HG02571 (cell line): ENCODE measurements at regions not wholly inside any gene's neighbourhood (a gene's known extent, or its start where the extent isn't known, plus 50 kb on each side); places are given as distances from the start of the nearest gene placed in this dataset.

Experiments
- ATAC-seq: cut with Tn5 transposase; IDR thresholded peaks from one replicate; pipeline ENCODE4 v1.9.1; 2021; ENCODE audit warnings: mild to moderate bottlenecking, moderate library complexity; ENCODE audit not compliant: unreplicated experiment

- no peak for ATAC-seq
Measured at GRCh38 chr1:187079330-187079729, 250.6 kb downstream of the PLA2G4A start.

DNA sequence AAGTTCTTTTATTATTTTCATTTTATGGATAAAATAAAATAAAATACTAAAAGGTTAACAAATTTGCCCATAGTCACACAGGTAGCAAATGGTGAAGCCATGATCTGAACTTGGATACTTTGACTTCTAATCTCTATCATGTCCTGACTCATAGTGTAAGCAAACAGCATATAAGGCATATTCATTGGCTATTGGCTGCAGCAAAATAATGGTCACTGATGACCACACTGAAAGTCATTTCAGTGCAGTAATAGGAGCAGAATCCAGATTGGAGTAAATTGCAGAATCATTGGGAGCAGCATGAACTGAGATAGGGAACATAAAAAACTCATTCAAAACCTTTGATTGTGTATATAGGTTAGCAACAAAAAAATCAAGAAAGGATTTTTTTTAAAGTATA lies 262.9 kb downstream of the PLA2G4A start:
- no peak for ATAC-seq

GRCh38 chr1:187092104-187092503 lies 263.4 kb downstream of the PLA2G4A start:
- ATAC-seq: no peak

GRCh38 chr1:187096689-187097088 lies 267.9 kb downstream of the PLA2G4A start:
- ATAC-seq: no peak

- ATAC-seq: no peak
Measured at GRCh38 chr1:187110351-187110750, 281.6 kb downstream of the PLA2G4A start.

DNA sequence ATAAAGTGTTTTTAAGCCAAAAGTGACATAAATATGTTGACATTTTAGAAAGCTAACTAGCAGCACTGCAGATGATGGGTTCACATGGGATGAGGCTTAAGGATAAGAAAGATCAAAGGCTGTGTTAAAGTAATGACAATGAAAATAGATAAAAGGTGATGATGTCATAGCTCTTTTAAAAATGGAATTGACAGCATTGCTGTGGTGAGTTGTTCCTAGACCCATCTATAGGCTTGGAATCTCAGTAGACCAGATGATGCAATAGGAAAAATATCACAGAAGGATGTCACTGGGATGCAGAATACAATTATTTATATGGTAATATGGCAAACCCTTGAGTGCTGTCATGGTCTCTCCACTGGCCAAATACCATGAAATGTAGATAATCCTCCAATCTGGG lies 286.0 kb downstream of the PLA2G4A start:
- no peak for ATAC-seq

DNA sequence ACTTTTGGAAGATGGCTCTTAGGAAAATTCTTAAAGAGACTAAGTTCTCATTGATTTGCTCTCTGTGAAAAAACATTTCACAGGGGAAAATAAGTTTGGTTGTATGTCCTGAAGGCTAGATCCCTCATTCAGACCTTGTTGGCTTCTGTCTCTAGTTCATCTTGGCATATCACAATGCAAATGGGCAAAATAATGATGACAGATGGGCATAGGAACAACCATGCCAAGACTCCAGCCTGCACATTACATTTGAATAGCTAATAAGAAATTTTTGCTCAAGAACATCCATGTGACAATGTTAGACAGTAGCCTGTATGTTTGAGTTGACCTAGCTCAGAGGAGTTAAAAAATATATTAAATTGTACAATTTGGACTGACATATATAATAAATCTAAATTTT lies 292.9 kb downstream of the PLA2G4A start:
- no peak for ATAC-seq

- no peak for ATAC-seq
Measured at GRCh38 chr1:187122566-187122965, 293.8 kb downstream of the PLA2G4A start.

DNA sequence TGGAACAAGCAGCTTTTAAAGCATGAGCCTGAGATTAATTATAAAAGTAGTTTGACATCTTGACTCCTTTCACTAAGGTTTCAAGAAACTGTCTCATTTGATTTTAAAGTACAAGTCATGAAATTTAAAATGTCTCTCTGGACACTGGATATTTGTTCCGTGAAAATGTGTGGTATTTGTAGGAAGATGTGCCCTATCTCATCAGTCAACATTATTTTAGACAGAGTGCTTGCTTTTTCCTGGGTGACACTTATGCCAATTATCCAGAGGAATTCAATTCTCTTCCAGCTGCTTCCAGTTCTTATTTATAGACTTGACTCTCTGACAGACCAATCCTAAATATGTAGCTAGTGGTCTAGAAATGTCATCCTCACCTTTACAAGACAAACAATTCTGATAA lies 300.4 kb downstream of the PLA2G4A start:
- no peak for ATAC-seq

- ATAC-seq: no peak
Measured at GRCh38 chr1:187143783-187144182, 315.0 kb downstream of the PLA2G4A start.

DNA sequence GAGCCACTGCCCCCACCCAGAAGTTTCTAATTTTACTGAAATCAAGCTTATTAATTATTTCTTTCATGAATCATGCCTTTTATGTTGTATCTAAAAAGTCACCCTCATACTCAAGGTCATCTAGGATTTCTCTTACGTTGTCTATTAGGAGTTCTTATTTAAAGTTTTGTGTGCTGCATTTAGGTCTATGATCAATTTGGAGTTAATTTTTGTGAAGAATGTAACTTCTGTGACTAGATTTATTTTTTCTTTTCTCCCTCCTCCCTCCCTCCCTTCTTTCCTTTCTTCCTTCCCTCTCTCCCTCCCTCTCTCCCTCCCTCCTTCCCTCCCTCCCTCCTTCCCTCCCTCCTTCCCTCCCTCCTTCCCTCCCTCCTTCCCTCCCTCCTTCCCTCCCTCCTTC lies 317.6 kb downstream of the PLA2G4A start:
- ATAC-seq: no peak

GRCh38 chr1:187151555-187151954 lies 322.8 kb downstream of the PLA2G4A start:
- no peak for ATAC-seq

- no peak for ATAC-seq
Measured at GRCh38 chr1:187153047-187153446, 324.3 kb downstream of the PLA2G4A start.

GRCh38 chr1:187157115-187157514 lies 328.4 kb downstream of the PLA2G4A start:
- no peak for ATAC-seq

GRCh38 chr1:187157552-187157951 lies 328.8 kb downstream of the PLA2G4A start:
- no peak for ATAC-seq

DNA sequence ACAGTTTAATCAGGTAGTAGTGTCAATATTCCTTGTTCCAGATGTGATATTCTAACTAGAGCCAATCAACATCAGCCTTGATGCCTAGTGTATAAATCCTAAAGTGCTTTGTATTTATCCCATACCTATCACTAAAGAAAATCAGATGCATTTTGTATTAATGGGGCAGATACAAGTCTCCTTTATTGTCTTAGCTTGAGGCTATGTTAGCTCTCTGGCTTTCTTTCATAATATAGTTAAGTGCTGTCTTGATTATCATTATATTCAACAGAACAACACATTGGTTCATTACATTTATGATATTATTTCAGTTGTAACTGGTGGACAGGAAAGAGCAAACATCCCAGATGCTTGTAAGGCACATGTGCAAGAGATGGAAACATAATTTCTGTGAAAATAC lies 338.8 kb downstream of the PLA2G4A start:
- ATAC-seq: no peak

GRCh38 chr1:187168297-187168696 lies 339.5 kb downstream of the PLA2G4A start:
- ATAC-seq: no peak

DNA sequence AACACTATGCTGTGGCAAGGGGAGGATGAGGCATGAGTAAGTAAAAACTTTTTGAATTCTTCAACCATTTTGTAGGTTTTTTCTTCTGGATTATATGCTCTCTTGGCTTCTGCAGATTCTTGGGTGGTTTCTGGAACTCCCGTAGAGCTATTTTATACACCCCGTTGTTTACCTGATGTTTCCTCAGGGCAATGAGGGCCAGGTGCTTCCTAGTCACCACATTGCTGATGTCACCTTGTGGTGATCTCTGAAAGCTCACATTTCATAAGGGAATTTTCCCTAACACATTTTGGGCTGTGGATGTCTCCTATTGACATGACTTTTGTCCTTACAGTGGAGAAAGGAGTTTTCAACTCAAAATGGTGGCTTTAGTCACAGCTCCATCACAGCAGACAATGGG lies 356.6 kb downstream of the PLA2G4A start:
- no peak for ATAC-seq

GRCh38 chr1:187197685-187198084 lies 368.9 kb downstream of the PLA2G4A start:
- no peak for ATAC-seq

DNA sequence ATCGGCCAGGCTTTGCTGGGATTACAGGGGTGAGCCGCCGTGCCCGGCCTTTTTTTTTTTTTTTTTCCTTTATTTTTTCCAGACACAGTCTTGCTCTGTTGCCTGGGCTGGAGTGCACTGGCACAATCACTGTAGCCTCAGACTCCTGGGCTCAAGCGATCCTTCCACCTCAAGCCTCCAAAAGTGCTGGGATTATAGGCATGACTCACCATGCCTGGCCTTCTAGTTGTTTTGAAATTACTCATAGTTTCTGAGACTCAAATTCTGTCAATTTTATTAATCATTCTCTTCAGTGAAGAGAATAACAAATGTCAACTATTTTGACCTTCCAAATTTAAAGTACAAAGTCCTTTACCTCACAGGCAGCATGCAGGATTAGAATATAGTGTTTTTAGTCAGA lies 374.5 kb downstream of the PLA2G4A start:
- ATAC-seq: no peak

DNA sequence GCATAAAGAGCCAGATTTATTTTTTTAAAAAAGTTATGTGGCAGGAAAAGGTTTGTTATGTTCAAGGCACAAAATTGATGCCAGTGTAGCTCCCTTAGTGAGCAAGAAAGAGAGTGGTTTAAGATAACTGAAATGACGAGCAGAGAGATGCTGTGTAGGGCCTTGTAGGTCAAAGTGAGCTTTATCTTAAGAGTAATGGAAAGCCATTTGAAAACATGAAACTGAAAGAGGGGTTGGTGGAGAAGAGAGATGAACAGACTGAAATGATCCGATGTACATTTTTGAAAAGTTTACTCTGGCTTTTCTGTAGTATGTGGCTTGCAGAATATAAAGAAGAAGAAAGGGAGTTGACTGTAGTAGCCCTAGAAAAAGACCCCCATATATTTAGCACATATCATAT lies 383.6 kb downstream of the PLA2G4A start:
- ATAC-seq: no peak

DNA sequence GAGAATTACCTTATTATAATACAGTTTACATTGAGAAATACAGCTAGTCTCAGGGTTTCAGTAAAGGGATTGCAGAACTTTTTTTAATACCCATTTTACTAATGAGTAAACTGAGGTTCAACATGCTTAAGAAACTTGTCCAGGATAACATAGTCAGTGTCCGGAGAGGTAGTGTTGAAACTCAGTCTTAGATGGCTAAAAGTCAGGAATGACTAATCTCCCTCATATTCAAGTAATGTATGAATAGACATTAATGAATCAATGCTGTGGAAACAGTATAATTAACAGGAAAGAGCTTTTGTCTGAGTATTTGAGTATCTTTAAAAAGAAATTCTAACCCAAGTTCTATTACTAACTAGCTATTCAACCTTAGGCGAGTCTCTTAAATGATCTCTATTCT lies 397.6 kb downstream of the PLA2G4A start:
- ATAC-seq: no peak

GRCh38 chr1:187228790-187229189 lies 400.0 kb downstream of the PLA2G4A start:
- ATAC-seq: no peak

GRCh38 chr1:187229496-187229895 lies 400.7 kb downstream of the PLA2G4A start:
- ATAC-seq: no peak
